GM12874 (cell line): ENCODE measurements at regions not wholly inside any gene's neighbourhood (a gene's known extent, or its start where the extent isn't known, plus 50 kb on each side); places are given as distances from the start of the nearest gene placed in this dataset.

ENCODE experiments used
- TF ChIP-seq, protein P1 (sequence below): IDR thresholded peaks from 2 replicates; pipeline ENCODE4 v1.5.1; 2011; ENCODE audit warnings: low read depth, mild to moderate bottlenecking, control low read depth, low read length, moderate library complexity; ENCODE audit not compliant: insufficient read depth

DNA sequence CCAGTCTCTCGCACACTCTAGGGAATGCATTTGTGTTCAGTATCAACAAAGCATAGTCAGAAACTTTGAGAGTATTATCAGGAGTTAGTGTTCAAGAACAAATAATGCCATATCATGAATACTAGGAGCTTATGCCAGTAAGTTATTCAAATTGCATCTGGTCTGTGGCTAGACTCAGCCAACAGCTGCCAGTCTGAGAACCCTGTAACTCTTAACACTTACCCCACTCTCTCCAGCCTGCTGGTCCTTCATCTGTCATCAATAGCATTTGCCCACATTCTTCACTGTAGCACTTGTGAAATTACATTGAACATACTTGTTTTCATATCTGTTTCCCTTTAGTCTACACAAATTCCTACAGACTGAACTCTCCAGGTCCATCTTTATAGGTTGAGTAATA is 1157.5 kb upstream of the RAG2 start:
- TF ChIP-seq, protein P1, sequence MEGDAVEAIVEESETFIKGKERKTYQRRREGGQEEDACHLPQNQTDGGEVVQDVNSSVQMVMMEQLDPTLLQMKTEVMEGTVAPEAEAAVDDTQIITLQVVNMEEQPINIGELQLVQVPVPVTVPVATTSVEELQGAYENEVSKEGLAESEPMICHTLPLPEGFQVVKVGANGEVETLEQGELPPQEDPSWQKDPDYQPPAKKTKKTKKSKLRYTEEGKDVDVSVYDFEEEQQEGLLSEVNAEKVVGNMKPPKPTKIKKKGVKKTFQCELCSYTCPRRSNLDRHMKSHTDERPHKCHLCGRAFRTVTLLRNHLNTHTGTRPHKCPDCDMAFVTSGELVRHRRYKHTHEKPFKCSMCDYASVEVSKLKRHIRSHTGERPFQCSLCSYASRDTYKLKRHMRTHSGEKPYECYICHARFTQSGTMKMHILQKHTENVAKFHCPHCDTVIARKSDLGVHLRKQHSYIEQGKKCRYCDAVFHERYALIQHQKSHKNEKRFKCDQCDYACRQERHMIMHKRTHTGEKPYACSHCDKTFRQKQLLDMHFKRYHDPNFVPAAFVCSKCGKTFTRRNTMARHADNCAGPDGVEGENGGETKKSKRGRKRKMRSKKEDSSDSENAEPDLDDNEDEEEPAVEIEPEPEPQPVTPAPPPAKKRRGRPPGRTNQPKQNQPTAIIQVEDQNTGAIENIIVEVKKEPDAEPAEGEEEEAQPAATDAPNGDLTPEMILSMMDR: no peak

DNA sequence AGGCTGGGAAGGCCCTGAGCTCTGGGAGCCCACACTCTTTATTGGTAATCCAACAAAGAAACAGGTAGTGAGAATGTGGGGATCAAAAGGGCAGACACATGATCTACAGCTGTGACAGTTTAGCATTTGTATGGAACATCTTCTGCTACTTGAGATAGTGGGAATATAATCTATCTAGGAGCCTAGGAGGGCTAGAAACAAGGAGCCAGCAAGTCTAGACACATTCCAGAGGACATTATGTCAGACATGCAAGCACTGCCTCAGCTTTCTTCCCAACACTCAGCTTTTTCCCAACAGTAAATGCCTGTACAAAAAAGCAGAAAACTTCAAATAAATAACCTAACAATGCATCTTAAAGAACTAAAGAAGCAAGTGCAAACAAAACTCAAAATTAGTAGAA is 1150.6 kb upstream of the RAG2 start:
- TF ChIP-seq, protein P1: no peak

DNA sequence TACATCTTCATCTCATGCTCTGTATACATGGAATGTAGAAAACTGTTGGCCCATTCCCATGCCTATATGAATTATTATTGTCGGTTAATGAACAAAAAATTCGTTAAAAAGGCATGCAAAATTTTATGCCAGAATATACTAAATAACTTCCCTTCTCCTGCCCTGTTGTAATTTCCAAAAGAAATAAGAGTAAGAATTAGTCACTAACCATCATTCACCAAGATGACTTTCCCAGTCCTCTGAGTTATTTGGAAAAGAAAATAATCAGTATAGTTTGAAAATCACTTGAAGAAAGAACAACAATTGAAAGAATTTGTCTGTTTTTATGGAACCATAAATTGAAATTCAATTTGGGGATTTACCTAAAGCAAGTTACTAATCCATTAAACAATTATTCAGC is 1149.1 kb upstream of the RAG2 start:
- TF ChIP-seq, protein P1: no peak

DNA sequence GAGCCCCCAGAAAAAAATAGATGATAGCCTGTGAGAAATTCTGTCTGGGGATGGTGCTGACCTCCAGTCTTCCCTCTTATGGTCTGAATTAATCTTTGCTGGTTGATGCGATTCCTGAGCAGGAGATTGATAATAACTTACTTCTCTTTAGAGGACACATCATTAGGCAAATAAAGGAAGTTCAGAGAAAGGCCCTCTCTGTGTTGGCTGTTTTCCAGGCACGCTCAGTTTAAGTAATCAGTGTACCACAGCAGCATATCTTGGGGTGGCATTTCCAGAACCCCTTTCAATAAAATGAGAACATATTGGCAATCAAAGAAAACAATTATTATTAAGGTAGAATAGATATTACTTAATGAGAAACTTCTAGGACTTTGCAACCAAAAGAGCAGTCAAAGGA is 1129.3 kb upstream of the RAG2 start:
- TF ChIP-seq, protein P1: no peak

DNA sequence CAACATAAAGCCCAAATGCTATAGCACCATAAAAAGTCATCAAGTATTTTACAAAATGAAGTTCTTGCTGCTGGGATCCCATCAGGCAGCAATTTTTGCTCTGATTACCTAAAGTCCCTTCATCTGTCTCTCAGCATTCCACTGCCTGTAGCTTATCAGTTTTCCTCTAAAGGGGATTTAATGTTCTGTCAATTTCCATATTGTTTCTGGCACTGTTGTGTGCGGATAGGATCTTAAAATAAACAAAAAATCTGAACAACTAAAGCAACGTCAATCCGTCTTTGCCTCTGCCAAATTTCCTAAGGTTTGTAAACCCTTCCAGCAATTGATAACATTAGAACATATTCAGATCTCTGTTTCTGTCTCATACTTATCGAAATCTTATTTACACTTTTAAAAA is 1126.3 kb upstream of the RAG2 start:
- TF ChIP-seq, protein P1: no peak

DNA sequence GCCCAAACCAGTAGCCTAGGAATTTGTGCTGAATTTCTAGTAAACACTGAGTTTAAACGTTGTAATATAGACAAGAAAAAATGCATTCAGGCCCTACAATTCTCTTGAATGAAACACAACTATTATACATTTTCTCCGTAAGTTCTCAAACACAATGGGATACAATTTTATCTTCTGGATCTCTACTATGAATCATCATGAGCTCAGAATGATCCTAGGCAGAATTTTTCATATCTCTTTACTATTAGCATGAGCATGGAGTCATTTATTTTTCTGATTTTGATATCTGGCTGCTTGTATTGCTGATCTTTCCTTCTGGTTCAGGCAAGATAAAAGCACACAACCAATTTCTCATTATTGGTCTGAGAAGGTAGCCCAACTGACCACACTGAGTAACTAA is 1123.4 kb upstream of the RAG2 start:
- TF ChIP-seq, protein P1: no peak

DNA sequence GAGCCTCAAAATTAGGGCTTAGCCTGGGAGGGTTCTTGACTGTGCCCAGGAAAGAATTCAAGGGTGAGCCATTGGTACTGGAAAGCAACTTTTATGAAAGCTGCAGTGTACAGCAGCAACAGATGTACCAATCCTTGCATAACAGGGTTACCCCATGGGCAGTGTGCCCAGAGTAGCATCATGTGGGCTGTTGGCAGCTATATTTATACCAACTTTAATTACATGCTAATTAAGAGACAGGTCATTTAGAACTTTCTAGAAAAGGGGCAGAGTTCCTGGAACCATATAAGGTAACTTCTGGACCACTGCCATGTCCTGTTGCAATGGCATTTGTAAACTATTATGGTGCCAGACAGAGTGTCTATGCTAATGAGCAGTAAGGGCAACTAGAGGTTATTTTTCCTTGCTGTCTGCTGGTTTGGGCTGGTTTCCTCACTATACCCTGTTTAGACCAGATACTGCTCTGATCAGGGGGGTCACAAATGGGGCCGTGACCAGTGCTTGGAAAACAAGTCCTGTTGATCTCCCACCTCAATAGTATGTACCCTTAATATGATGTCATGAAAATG is 1120.5 kb upstream of the RAG2 start:
- TF ChIP-seq, protein P1: no peak

DNA sequence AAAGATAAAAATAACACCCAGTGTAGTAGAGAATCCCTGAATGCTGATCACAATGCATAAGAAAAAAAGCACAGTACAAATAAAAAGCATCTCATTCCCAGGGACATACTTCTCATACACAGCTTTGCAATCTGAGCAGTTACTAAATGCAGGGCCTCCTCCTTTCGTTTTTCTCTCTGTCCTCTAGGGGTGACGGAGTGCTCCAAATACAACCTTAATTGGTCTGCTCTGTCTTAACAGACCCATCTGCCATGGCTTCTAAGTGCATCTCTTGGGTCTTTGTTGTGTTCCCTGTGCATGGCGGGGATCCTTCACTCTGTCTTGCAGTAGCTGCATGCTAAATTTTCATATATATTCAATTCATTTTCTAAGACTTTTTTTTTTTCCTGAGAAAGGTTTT is 1114.2 kb upstream of the RAG2 start:
- TF ChIP-seq, protein P1: 0 out of 2 replicates have a peak, but pooled peaks have one; percentile 17
